WTC11 (cell line): ENCODE measurements at regions not wholly inside any gene's neighbourhood (a gene's known extent, or its start where the extent isn't known, plus 50 kb on each side); places are given as distances from the start of the nearest gene placed in this dataset.

Experiments
- ATAC-seq: fragments of 200-7000 bp; cut with Tn5 transposase; 2 replicates; pipeline ENCODE4 v1.10.0; 2021; ENCODE audit warnings: mild to moderate bottlenecking, moderate library complexity
- CTCF ChIA-PET: fragments of 300-600 bp; sonication (Branson Sonifier 250); formaldehyde crosslinking; loops from one replicate; lab custom pipeline; 2021; ENCODE audit warnings: antibody characterized with exemption; lab: Charles Lee
- POLR2A ChIA-PET: fragments of 350-600 bp; sonication (Branson Sonifier 250); formaldehyde crosslinking; loops from one replicate; lab custom pipeline; 2021; ENCODE audit warnings: antibody characterized with exemption; lab: Charles Lee
- DNase-seq: peaks from one replicate; pipeline ENCODE4 v3.0.0; 2021; ENCODE audit warnings: low spot score
- H3K27ac Mint-ChIP-seq: 2 replicates; pipeline ENCODE4 v1.8.0; 2021; ENCODE audit warnings: mixed read lengths
- H3K27me3 Mint-ChIP-seq: 2 replicates; pipeline ENCODE4 v1.8.0; 2021; ENCODE audit warnings: low read depth, mild to moderate bottlenecking, moderate library complexity, mixed read lengths
- H3K36me3 Mint-ChIP-seq: 2 replicates; pipeline ENCODE4 v1.8.0; 2021; ENCODE audit warnings: mixed read lengths
- H3K4me1 Mint-ChIP-seq: 2 replicates; pipeline ENCODE4 v1.8.0; 2022; ENCODE audit warnings: mixed read lengths
- H3K4me3 Mint-ChIP-seq: 2 replicates; pipeline ENCODE4 v1.8.0; 2021; ENCODE audit warnings: mild to moderate bottlenecking, moderate library complexity, mixed read lengths
- H3K9me3 Mint-ChIP-seq: 2 replicates; pipeline ENCODE4 v1.8.0; 2021; ENCODE audit warnings: mixed read lengths
- ARID4B ChIP-seq: sonication (generic); formaldehyde crosslinking; IDR thresholded peaks from 2 replicates; pipeline ENCODE4 v1.8.0; 2023; ENCODE audit warnings: missing genetic modification reagents, mild to moderate bottlenecking, borderline replicate concordance
- ATF1 ChIP-seq: sonication (generic); formaldehyde crosslinking; IDR thresholded peaks from 2 replicates; pipeline ENCODE4 v1.8.1; 2023; ENCODE audit warnings: mild to moderate bottlenecking, moderate library complexity, missing genetic modification reagents
- CTCF ChIP-seq: fragments of 200-600 bp; IDR thresholded peaks from 2 replicates; pipeline ENCODE4 v1.8.0; 2022; ENCODE audit warnings: antibody characterized with exemption
- FOXJ3 ChIP-seq: sonication (generic); formaldehyde crosslinking; IDR thresholded peaks from 2 replicates; pipeline ENCODE4 v1.9.0; 2021; ENCODE audit warnings: missing genetic modification reagents, mild to moderate bottlenecking, borderline replicate concordance
- IRF1 ChIP-seq: sonication (generic); formaldehyde crosslinking; IDR thresholded peaks from 2 replicates; pipeline ENCODE4 v1.8.0; 2023; ENCODE audit warnings: missing genetic modification reagents
- MAX ChIP-seq: sonication (generic); formaldehyde crosslinking; IDR thresholded peaks from 2 replicates; pipeline ENCODE4 v1.8.0; 2022; ENCODE audit warnings: mild to moderate bottlenecking, missing genetic modification reagents
- NFATC4 ChIP-seq: fragments of 250-450 bp; sonication (Bioruptor Pico); IDR thresholded peaks from 2 replicates; pipeline ENCODE4 v1.9.0; 2021; ENCODE audit warnings: mild to moderate bottlenecking
- ZNF121 ChIP-seq: sonication (generic); formaldehyde crosslinking; IDR thresholded peaks from 2 replicates; pipeline ENCODE4 v1.8.0; 2023; ENCODE audit warnings: missing genetic modification reagents
- ZNF138 ChIP-seq: sonication (generic); formaldehyde crosslinking; conservative IDR thresholded peaks from 2 replicates; pipeline ENCODE4 v1.8.1; 2022; ENCODE audit warnings: mild to moderate bottlenecking, moderate library complexity, missing genetic modification reagents
- ZNF219 ChIP-seq: sonication (generic); formaldehyde crosslinking; IDR thresholded peaks from 2 replicates; pipeline ENCODE4 v1.8.0; 2023; ENCODE audit warnings: missing genetic modification reagents, mild to moderate bottlenecking, borderline replicate concordance
- ZNF281 ChIP-seq: sonication (generic); formaldehyde crosslinking; IDR thresholded peaks from 2 replicates; pipeline ENCODE4 v1.8.0; 2023; ENCODE audit warnings: mild to moderate bottlenecking, missing genetic modification reagents
- TF ChIP-seq, protein P1 (sequence below): fragments of 250-450 bp; sonication (Bioruptor Pico); IDR thresholded peaks from 2 replicates; pipeline ENCODE4 v1.9.0; 2021; ENCODE audit warnings: mild to moderate bottlenecking, borderline replicate concordance
- TF ChIP-seq, protein P2 (sequence below): sonication (generic); formaldehyde crosslinking; IDR thresholded peaks from 2 replicates; pipeline ENCODE4 v1.8.1; 2022; ENCODE audit warnings: low read depth, missing genetic modification reagents, borderline replicate concordance
- TF ChIP-seq, protein P3 (sequence below): fragments of 250-450 bp; sonication (Bioruptor Pico); conservative IDR thresholded peaks from 2 replicates; pipeline ENCODE4 v1.9.0; 2021; ENCODE audit warnings: mild to moderate bottlenecking

DNA sequence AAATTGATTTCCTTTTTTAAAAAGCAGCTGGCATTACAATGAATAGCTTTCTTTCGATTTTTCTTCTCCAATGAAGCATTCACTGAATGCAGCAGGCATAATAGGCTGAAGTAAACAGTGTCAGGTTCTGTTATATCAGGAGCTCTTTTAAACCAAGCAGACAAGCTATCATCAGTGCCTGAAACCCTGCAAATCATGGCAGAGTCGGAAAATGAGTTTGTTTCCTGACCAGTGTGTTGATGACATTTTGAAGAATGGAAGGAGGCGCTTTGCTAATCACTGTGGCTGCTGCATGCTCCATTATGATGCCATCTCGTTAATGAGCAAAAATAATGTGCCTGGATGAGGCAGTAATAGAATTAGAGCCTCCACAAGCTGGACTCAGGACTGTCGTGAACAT is 284.5 kb downstream of the ZNF608 start:
- H3K27me3 Mint-ChIP-seq = peaks cover 6% of the 10 kb centered on the region; the same call in 1 of the 2 replicates
- no peak overlapping the region for H3K4me3 Mint-ChIP-seq
- ChIA-PET POLR2A (interaction anchor here (0.9 kb wide), 1 partner anchor 552 kb away, joined by 3 read pairs; no protein-coding TSS in a partner anchor), CTCF (no interaction called here)
- ATAC-seq (no peak), DNase-seq (no peak)
- H3K27ac Mint-ChIP-seq = no peak overlapping the region
- H3K4me1 Mint-ChIP-seq = peaks cover 62% of the 10 kb centered on the region
- no peak for TF ChIP-seq ARID4B
- no peak for TF ChIP-seq NFATC4 (CRISPR knock-in tag)
- TF ChIP-seq ZNF281 (CRISPR knock-in tag) = no peak
- TF ChIP-seq ZNF138 (CRISPR knock-in tag) = no peak
- TF ChIP-seq ZNF121 = no peak
- peaks cover 27% of the 10 kb centered on the region for H3K36me3 Mint-ChIP-seq
- H3K9me3 Mint-ChIP-seq = peaks cover 24% of the 10 kb centered on the region

- no peak overlapping the region for H3K4me3 Mint-ChIP-seq
- H3K27ac Mint-ChIP-seq = no peak overlapping the region
- peaks cover 55% of the 10 kb centered on the region for H3K4me1 Mint-ChIP-seq
- ChIA-PET POLR2A (no interaction called here), CTCF (no interaction called here)
- ATAC-seq (no peak), DNase-seq (no peak)
- peaks cover 6% of the 10 kb centered on the region; the same call in 1 of the 2 replicates for H3K27me3 Mint-ChIP-seq
- peaks cover 27% of the 10 kb centered on the region for H3K36me3 Mint-ChIP-seq
- peaks cover 24% of the 10 kb centered on the region for H3K9me3 Mint-ChIP-seq
- TF ChIP-seq MAX (no peak), ATF1 (CRISPR knock-in tag) (no peak), ZNF219 (CRISPR knock-in tag) (no peak), FOXJ3 (CRISPR knock-in tag) (no peak), NFATC4 (CRISPR knock-in tag) (no peak), IRF1 (CRISPR knock-in tag) (no peak), CTCF (no peak)
- TF ChIP-seq, protein P1, sequence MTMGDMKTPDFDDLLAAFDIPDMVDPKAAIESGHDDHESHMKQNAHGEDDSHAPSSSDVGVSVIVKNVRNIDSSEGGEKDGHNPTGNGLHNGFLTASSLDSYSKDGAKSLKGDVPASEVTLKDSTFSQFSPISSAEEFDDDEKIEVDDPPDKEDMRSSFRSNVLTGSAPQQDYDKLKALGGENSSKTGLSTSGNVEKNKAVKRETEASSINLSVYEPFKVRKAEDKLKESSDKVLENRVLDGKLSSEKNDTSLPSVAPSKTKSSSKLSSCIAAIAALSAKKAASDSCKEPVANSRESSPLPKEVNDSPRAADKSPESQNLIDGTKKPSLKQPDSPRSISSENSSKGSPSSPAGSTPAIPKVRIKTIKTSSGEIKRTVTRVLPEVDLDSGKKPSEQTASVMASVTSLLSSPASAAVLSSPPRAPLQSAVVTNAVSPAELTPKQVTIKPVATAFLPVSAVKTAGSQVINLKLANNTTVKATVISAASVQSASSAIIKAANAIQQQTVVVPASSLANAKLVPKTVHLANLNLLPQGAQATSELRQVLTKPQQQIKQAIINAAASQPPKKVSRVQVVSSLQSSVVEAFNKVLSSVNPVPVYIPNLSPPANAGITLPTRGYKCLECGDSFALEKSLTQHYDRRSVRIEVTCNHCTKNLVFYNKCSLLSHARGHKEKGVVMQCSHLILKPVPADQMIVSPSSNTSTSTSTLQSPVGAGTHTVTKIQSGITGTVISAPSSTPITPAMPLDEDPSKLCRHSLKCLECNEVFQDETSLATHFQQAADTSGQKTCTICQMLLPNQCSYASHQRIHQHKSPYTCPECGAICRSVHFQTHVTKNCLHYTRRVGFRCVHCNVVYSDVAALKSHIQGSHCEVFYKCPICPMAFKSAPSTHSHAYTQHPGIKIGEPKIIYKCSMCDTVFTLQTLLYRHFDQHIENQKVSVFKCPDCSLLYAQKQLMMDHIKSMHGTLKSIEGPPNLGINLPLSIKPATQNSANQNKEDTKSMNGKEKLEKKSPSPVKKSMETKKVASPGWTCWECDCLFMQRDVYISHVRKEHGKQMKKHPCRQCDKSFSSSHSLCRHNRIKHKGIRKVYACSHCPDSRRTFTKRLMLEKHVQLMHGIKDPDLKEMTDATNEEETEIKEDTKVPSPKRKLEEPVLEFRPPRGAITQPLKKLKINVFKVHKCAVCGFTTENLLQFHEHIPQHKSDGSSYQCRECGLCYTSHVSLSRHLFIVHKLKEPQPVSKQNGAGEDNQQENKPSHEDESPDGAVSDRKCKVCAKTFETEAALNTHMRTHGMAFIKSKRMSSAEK = no peak
- TF ChIP-seq, protein P2, sequence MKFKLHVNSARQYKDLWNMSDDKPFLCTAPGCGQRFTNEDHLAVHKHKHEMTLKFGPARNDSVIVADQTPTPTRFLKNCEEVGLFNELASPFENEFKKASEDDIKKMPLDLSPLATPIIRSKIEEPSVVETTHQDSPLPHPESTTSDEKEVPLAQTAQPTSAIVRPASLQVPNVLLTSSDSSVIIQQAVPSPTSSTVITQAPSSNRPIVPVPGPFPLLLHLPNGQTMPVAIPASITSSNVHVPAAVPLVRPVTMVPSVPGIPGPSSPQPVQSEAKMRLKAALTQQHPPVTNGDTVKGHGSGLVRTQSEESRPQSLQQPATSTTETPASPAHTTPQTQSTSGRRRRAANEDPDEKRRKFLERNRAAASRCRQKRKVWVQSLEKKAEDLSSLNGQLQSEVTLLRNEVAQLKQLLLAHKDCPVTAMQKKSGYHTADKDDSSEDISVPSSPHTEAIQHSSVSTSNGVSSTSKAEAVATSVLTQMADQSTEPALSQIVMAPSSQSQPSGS (CRISPR knock-in tag) = no peak
- TF ChIP-seq, protein P3, sequence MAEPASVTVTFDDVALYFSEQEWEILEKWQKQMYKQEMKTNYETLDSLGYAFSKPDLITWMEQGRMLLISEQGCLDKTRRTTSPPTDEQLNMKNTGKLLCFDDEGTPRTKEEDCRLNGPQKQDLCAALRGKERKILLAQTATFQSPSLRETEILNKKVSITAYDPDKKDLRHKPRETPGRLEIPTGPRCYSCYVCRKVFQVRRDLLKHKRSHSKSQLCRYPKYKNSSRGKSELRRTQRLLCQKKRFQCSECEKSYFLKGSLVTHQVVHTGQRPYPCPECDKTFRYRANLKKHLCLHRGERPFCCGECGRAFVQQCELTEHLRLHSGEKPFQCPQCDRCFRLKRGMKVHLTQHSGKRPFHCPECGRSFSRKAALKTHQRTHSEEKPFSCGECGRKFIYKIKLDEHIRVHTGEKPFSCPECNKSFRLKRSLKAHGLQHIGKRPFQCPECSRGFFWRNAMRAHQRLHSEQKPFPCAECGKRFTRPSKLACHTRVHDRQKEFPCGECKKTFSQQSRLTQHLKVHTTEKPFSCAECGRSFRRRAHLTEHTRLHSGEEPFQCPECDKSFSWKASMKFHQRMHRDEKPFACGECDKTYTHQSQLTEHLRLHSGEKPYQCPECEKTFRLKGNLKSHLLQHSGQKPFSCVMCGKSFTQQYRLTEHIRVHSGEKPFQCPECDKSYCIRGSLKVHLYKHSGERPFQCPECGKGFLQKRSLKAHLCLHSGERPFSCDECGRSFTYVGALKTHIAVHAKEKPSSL (CRISPR knock-in tag) = no peak
These were observed 285.3 kb downstream of the ZNF608 start for GRCh38 chr5:124461157-124461556.
